B cell (primary cell): ENCODE measurements at regions not wholly inside any gene's neighbourhood (a gene's known extent, or its start where the extent isn't known, plus 50 kb on each side); places are given as distances from the start of the nearest gene placed in this dataset.

Experiments used
- EZH2 ChIP-seq: IDR thresholded peaks from 2 replicates; pipeline ENCODE4 v1.6.1; 2012; ENCODE audit warnings: borderline replicate concordance, low read depth, mild to moderate bottlenecking, moderate library complexity, low read length; ENCODE audit not compliant: insufficient read depth, poor library complexity, severe bottlenecking
- TF ChIP-seq, protein P1 (sequence below): fragments of 200-600 bp; IDR thresholded peaks from one replicate; pipeline ENCODE4 v1.8.0; 2022; ENCODE audit warnings: antibody characterized with exemption, mild to moderate bottlenecking

DNA sequence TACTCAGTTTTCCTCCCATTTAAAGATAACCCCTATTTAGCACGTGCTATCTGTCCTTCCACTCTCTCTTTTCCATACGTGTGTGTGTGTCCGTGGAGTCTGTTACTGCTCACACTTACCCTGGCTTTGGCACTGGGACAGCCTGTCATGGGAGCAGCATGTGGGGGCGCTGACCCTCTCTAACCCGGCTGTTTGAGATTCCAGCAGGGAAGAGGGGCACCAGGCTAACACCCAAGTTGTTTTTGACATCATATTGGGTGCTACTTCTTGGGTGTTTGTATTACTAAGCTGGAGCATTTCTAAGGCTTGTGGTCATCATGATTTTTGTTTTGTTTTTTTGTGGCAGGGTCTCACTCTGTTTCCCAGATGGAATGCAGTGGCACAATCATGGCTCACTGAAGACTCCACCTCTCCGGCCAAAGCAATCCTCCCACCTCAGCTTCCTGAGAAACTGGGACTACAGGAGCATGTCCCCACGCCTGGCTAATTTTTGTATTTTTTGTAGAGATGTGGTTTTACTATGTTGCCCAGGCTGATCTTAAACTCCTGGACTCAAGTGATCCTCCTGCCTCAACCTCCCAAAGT is 56.9 kb upstream of the SIMC1 start:
- TF ChIP-seq, protein P1, sequence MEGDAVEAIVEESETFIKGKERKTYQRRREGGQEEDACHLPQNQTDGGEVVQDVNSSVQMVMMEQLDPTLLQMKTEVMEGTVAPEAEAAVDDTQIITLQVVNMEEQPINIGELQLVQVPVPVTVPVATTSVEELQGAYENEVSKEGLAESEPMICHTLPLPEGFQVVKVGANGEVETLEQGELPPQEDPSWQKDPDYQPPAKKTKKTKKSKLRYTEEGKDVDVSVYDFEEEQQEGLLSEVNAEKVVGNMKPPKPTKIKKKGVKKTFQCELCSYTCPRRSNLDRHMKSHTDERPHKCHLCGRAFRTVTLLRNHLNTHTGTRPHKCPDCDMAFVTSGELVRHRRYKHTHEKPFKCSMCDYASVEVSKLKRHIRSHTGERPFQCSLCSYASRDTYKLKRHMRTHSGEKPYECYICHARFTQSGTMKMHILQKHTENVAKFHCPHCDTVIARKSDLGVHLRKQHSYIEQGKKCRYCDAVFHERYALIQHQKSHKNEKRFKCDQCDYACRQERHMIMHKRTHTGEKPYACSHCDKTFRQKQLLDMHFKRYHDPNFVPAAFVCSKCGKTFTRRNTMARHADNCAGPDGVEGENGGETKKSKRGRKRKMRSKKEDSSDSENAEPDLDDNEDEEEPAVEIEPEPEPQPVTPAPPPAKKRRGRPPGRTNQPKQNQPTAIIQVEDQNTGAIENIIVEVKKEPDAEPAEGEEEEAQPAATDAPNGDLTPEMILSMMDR, result no peak
- TF ChIP-seq EZH2, result no peak
